ENCODE measurements at regions not wholly inside any gene's neighbourhood (a gene's known extent, or its start where the extent isn't known, plus 50 kb on each side); places are given as distances from the start of the nearest gene placed in this dataset.

DNA sequence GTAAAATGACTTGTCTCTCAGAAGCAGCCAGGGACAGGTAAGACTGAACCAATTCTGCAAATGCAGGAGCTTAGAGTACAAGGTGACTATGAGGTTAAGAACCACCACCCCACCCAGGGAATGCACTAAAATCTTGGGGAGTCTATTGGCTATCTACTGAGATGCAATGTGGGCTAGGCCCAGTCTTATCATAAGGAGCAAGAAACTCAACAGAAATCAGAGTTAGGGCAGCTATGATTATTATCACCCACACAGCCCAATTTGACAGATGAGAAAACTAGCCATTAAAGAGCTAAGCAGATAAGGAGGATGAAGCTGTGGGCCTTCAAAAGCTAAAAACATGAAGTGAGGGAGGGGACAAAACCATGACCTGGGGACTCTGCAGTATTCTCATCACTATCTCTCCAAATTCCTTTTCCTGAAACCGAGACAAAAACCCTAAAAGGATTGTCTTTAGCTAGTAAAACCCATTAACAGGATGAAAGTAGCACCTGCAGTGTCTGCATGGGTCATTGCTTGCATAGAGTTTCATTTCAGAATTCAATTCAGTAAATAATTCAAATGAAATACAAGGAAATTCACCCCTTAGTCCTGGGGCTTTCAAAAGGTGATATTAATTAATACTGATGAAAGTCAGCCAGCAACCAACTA, 68.8 kb upstream of the USP47 start:
- no peak for DNase-seq

DNA sequence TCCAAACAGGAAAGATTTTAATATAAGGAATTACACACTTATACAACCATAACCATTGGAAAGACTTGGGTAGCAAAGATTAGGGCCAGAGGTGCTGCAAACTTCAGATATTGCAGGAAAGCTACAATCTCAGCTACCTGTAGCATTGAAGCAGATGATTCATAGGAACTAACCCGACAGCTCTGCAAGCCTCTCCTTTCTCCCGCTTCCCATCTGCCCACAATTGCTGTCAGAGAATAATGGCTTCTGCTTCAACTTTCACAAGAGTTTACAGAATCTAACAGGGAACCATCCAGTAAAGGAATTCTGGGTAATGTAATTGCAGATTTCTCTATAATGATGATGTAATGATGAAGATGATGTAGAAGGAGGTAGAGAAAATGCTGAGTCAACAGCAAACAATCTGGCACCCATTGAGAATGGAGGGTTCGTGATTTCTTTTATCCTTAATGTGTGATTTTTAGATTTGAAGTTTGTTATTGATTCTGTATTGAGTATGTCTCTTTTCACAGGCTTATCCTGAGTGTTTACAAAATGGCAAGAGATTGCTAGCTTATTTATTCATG, 70.8 kb upstream of the USP47 start:
- no peak for DNase-seq
- no peak overlapping the region for H3K27ac ChIP-seq
- TF ChIP-seq, protein P1, sequence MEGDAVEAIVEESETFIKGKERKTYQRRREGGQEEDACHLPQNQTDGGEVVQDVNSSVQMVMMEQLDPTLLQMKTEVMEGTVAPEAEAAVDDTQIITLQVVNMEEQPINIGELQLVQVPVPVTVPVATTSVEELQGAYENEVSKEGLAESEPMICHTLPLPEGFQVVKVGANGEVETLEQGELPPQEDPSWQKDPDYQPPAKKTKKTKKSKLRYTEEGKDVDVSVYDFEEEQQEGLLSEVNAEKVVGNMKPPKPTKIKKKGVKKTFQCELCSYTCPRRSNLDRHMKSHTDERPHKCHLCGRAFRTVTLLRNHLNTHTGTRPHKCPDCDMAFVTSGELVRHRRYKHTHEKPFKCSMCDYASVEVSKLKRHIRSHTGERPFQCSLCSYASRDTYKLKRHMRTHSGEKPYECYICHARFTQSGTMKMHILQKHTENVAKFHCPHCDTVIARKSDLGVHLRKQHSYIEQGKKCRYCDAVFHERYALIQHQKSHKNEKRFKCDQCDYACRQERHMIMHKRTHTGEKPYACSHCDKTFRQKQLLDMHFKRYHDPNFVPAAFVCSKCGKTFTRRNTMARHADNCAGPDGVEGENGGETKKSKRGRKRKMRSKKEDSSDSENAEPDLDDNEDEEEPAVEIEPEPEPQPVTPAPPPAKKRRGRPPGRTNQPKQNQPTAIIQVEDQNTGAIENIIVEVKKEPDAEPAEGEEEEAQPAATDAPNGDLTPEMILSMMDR (IDR thresholded peaks at IDR 0.05; ENCODE audit: low read depth, low read length): no peak
- H3K27me3 ChIP-seq (ENCODE audit: insufficient read depth, low read depth, severe bottlenecking): no peaks in the 10 kb centered on the region
- no peaks in the 10 kb centered on the region for H3K9me3 ChIP-seq (ENCODE audit: severe bottlenecking)
- H3K36me3 ChIP-seq: no peaks in the 10 kb centered on the region
- no peak overlapping the region for H3K4me3 ChIP-seq (ENCODE audit: low read depth, low read length)

More for the DNA sequence above, 68.8 kb upstream of the USP47 start:
- Histone ChIP-seq H3K27me3 (ENCODE audit: insufficient read depth, low read depth, severe bottlenecking) (no peaks in the 10 kb centered on the region), H3K4me3 (ENCODE audit: low read depth, low read length) (no peak overlapping the region), H3K9me3 (ENCODE audit: severe bottlenecking) (no peaks in the 10 kb centered on the region), H3K27ac (no peak overlapping the region), H3K36me3 (no peaks in the 10 kb centered on the region)
- TF ChIP-seq, protein P1 (IDR thresholded peaks at IDR 0.05; ENCODE audit: low read depth, low read length): no peak

DNA sequence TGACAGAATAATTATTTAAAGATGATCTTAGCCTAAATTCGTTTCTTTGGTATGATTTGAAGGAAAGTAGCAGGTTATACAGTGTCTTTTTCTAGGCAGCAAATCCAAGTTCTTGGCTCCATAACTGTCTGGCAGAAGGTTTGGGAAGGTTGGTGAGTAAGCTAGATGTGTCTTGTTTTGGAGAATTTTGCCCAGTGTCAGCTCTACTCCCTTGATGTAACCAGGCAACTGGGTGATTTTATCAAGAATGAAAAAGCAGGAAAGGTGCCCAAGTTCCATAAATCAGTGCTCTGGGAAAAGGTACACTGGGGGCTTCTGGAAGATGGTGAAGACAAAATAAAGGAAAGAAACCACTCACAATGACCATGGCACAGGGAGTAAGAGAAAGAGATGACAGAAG, 71.5 kb upstream of the USP47 start:
- H3K27me3 ChIP-seq (ENCODE audit: insufficient read depth, low read depth, severe bottlenecking): no peaks in the 10 kb centered on the region
- TF ChIP-seq, protein P1 (IDR thresholded peaks at IDR 0.05; ENCODE audit: low read depth, low read length): no peak
- H3K36me3 ChIP-seq: no peaks in the 10 kb centered on the region
- no peaks in the 10 kb centered on the region for H3K9me3 ChIP-seq (ENCODE audit: severe bottlenecking)
- no peak overlapping the region for H3K4me3 ChIP-seq (ENCODE audit: low read depth, low read length)
- no peak overlapping the region for H3K27ac ChIP-seq
- no peak for DNase-seq

DNA sequence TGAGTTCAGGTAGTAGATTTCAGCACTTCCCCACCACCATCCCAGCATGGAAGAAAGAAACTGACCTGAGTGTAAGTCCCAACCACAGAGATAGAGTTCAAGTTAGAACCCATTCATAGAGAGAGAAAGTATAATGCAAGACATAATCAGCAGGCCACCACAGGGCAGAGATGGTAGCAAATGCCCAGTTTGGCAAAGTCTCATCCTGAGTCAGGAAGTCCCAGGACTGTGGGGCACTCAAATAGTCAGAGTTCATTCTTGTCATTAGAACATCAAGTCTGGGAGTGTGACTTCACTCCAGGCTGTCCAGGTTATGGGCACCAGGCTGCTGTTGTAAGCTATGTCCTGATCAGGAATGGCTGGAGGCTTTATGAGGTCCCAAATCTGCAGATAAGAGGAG, 72.0 kb upstream of the USP47 start:
- no peaks in the 10 kb centered on the region for H3K36me3 ChIP-seq
- no peaks in the 10 kb centered on the region for H3K9me3 ChIP-seq (ENCODE audit: severe bottlenecking)
- TF ChIP-seq, protein P1 (IDR thresholded peaks at IDR 0.05; ENCODE audit: low read depth, low read length): no peak
- no peak overlapping the region for H3K4me3 ChIP-seq (ENCODE audit: low read depth, low read length)
- DNase-seq: no peak
- no peak overlapping the region for H3K27ac ChIP-seq
- no peaks in the 10 kb centered on the region for H3K27me3 ChIP-seq (ENCODE audit: insufficient read depth, low read depth, severe bottlenecking)

DNA sequence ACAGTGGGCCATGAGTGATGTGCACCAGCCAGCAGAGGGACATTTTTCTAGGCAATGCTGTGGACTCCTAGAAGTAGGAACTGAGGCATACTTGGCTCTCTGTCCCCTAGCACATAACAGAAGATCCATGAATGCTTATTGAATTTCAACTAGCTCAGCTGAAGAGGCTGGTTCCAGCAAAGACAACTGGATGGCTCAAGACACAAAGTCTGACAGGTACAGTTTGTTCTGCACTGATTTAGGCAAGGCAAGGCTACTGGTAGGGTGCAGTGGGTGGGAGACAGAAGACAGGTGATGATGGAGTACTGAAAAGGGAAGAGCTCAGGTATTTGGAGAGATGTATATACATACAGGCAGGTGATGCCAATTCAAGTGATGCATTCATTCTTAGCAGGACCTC, 72.4 kb upstream of the USP47 start:
- H3K9me3 ChIP-seq (ENCODE audit: severe bottlenecking): no peaks in the 10 kb centered on the region
- H3K36me3 ChIP-seq: no peaks in the 10 kb centered on the region
- H3K4me3 ChIP-seq (ENCODE audit: low read depth, low read length): no peak overlapping the region
- TF ChIP-seq, protein P1 (IDR thresholded peaks at IDR 0.05; ENCODE audit: low read depth, low read length): no peak
- H3K27me3 ChIP-seq (ENCODE audit: insufficient read depth, low read depth, severe bottlenecking): no peaks in the 10 kb centered on the region
- no peak overlapping the region for H3K27ac ChIP-seq
- DNase-seq: no peak

DNA sequence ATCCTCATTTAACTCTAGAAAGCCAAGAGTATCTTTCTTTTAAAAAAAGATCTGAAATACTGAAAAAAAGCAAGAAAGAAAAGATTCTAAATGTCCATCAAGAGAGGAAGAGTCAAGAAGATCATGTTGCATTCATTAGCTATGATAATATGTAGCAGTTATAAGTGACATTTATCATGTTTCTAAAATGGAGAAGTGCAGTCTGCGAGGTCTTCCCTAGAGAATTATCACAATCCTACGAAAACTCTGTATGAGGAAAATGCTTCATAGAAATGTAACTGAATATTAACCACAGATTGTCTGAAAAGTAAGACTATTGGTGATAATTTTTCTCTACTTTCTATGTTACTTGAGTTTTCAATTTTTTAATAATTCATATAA, 77.4 kb upstream of the USP47 start:
- Histone ChIP-seq H3K36me3 (no peaks in the 10 kb centered on the region), H3K4me3 (ENCODE audit: low read depth, low read length) (no peak overlapping the region), H3K27me3 (ENCODE audit: insufficient read depth, low read depth, severe bottlenecking) (no peaks in the 10 kb centered on the region), H3K27ac (no peak overlapping the region), H3K9me3 (ENCODE audit: severe bottlenecking) (no peaks in the 10 kb centered on the region)
- TF ChIP-seq, protein P1 (IDR thresholded peaks at IDR 0.05; ENCODE audit: low read depth, low read length): no peak
- DNase-seq: no peak
